Adrenal gland (tissue), 5 donors: ENCODE measurements at regions not wholly inside any gene's neighbourhood (a gene's known extent, or its start where the extent isn't known, plus 50 kb on each side); places are given as distances from the start of the nearest gene placed in this dataset.

ENCODE experiments used
- POLR2A ChIP-seq, 2 donors: fragments of 450-650 bp; IDR thresholded peaks; one replicate each; pipeline ENCODE4 v1.6.1; 2017; ENCODE audit warnings: antibody characterized with exemption in 2 of 2, mild to moderate bottlenecking in 2 of 2, moderate library complexity in 1 of 2
- TF ChIP-seq, protein P1 (sequence below), 6 experiments: fragments of 450-650 bp in 4 of 6; fragments of 200-600 bp in 2 of 6; sonication (generic) in 1 of 6; IDR thresholded peaks; 1 replicate in 5 of 6; 2 replicates in 1 of 6; pipeline versions ENCODE4 v1.5.1 to v1.8.0; 2016 to 2021; ENCODE audit warnings: antibody characterized with exemption in 6 of 6, mild to moderate bottlenecking in 2 of 6, moderate library complexity in 1 of 6
- donor health status: DM: no; HTN: no; CAD: no.

DNA sequence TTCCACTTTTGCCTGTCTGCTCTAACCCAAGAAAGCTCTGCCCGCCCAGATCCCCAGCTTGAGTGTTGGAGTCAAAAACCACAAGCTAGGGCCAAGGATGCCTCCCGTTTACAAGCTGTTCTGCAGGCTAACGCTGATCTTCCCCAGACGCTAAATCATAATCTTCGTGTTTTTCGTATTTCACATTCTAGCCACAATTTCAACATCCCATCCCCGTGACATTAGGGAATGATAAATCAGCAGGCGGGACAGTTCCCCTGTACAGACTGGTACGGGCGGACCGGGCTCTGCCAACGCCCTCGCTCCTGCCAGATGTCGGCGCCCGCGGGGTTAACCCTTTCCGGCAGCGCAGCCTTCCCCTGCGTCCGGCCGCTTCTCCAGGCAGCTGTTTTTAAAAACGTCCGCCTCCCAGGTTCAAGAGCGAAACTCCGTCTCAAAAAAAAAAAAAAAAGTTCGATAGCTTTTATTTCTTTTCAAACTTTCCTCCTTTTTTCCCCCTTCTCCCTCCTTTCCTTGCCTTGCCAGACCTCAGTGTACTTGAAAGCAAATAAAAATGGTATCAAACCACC, 81.0 kb upstream of the BNC1 start:
- TF ChIP-seq, protein P1, sequence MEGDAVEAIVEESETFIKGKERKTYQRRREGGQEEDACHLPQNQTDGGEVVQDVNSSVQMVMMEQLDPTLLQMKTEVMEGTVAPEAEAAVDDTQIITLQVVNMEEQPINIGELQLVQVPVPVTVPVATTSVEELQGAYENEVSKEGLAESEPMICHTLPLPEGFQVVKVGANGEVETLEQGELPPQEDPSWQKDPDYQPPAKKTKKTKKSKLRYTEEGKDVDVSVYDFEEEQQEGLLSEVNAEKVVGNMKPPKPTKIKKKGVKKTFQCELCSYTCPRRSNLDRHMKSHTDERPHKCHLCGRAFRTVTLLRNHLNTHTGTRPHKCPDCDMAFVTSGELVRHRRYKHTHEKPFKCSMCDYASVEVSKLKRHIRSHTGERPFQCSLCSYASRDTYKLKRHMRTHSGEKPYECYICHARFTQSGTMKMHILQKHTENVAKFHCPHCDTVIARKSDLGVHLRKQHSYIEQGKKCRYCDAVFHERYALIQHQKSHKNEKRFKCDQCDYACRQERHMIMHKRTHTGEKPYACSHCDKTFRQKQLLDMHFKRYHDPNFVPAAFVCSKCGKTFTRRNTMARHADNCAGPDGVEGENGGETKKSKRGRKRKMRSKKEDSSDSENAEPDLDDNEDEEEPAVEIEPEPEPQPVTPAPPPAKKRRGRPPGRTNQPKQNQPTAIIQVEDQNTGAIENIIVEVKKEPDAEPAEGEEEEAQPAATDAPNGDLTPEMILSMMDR (IDR thresholded peaks at IDR 0.05): no peak
- TF ChIP-seq POLR2A (IDR thresholded peaks at IDR 0.05): no peak
